GM19351 (cell line): ENCODE measurements at regions not wholly inside any gene's neighbourhood (a gene's known extent, or its start where the extent isn't known, plus 50 kb on each side); places are given as distances from the start of the nearest gene placed in this dataset.

Source experiments
- ATAC-seq: cut with Tn5 transposase; IDR thresholded peaks from one replicate; pipeline ENCODE4 v1.9.1; 2021; ENCODE audit warnings: mild to moderate bottlenecking, moderate library complexity; ENCODE audit not compliant: unreplicated experiment

DNA sequence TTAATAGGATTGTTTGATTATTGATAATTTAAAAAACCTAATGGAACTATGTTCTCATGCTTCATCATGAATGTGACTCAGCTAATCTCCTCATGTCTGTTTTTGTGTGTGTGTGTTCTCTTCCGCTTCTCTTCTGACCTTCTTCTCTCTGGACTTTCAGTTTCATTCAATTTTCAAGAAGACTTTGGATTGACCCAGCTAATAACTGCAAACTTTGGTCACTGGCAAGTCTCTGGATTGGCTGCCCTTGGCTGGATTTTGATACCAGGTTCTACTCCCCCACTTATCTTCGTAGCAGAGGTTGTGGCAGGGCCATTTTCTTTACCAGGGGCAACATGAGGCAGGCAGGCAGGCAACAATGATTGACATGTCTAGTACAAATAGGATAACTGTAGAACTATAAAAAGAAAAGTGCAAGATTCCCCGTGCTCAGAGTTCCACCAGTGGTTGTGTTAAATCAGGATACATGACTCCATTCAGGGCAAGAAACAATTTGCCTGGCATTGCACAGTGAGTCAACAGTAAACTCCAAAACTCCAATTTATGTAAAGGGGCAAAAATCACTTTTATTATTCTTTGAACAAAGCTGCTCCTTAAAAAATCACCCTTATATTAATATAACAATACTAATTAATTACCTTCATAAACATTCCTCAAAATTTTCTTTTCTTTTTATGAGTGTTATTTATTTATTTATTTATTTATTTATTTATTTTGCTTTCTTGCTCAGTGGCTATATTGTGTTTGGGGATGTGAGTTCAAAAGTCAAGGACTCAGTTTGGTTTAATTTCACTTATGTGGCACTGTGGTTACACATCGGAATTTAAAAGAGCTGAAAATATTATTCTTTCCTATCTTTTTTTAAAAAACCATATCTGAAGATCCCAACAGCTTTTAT is 167.6 kb downstream of the RND3 start:
- no peak for ATAC-seq

DNA sequence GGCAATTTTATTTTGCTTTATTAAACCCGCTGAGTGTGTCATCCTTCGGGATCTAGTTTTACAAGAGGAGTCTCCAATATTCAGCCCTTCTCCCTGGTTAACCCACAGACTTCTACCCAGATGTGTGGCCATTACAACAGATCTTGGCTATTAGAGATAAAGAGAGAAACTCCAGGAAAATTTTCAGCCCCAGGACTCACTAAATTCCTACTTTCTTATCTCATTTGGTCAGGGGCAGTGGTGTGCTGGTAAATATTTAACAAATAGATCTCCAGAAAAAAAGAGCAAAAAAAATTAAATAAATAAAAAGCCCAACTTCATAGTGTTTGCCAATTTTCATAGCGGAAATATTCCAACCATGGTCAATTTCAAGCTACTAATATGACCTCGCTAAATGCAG is 168.4 kb downstream of the RND3 start:
- ATAC-seq, result no peak

DNA sequence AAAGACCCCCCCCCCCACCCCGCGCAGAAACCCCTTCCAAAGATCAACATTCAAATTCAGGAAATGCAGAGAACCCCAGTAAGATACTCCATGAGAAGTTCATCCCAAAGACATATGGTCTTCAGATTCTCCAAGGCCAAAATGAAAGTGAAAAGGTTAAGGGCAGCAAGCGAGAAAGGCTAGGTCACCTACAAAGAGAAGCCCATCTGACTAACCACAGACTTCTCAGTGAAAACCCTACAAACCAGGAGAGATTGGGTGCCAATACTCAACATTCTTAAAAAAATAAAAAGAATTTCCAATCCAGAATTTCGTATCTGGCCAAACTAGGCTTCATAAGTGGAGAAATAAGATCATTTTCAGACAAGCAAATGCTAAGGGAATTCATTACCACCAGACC is 175.2 kb downstream of the RND3 start:
- ATAC-seq, result no peak

DNA sequence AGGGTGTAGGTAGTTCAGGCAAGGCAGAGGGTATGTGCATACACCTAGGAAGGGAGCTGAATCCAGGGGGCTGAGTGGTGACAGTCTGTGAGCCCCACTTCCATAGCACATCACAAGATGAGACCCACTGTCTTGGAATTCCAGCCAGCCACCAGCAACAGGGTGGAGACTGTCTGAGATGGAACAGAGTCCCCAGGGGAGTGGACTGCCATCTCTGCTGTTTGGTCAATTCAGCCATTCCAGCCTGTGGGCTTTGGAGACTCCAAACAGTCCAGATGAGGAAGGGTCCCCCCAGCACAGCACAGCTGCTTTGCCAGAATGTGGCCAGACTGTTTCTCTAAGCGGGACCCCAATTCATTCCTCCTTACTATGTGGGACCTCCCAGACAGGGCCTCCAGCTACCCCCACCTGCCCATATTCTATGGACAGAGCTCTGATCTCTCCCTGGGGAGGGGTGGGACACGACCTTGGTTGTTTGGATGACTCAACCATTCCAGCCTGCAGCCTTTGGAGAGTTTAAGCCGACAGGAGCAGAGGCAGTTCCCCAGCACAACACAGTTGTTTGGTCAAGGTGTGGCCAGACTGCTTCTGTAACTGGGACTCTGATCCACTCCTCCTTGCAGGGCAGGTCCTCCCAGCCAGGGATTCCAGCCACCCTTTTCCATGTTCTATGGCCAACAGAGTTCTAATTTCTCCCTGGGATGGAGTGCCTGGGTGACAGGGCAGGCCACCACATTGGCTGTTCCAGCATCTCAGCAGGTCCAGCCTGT is 178.0 kb downstream of the RND3 start:
- no peak for ATAC-seq

DNA sequence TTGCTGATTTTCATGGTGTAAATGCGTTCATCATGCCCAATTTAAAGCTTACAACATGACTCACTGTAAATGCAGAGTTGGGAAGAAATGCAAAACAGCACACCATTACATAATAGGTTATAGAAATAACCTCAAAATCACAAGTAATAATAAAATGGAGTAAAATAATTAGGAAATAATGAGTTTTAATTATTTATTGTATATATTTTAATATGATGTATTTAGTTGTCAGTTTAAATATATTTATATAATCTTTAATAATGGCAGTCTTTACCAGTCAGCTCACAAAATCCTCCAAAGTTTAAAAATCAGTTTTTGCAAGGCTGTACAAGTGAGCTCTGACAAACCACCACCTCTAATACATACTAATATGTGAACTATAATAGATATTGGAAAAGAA is 180.2 kb downstream of the RND3 start:
- ATAC-seq, result no peak

DNA sequence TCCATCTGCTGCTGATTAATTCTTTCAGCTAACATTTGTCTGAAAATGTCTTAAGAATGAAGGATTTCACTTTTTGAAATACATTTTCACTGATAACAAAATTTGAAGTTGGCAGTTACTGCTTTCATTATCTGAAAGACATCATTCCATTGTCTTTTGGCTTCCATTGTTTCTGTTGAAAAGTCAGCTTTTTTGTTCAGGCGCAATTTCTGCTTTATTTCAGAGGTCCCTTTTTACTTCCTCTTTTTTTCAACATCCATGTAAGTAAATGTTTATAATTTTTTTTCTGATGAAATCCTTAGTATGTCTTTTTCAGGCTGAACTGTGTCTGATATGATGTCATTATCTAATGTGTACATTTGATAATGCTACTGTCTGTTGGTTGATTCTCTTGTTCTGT is 184.2 kb downstream of the RND3 start:
- no peak for ATAC-seq

DNA sequence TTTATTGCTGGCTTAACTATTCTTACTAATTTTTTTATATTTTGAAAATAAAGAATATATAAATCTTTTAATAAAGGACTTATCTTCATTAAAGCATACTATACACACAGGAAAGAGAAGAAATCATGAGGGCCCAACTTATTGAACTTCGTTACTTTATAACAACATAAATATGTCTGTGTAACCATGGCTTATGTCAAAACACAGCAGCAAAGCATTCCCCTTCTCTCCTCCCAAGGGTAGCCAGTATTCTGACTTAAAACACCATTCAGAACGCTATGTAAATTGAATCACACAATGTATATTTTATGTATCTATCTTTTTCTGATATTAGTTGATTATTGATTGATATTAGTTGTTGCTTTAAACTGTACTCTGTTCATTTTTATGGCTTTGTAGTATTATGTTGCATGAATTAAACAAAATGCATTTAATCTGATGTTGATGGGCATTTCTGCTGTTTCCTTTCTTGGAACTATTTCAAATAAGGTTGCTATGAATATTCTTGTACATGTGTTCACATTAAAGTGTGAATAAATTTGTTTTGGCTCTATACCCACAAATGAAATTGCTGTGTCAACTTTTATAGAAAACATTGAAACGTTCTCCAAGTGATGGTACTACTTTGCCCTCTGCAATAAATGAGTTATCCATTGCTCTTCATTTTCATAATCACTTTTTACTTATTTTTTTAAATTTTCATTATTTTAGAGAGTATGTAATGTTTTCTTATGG is 188.7 kb downstream of the RND3 start:
- ATAC-seq, result no peak

DNA sequence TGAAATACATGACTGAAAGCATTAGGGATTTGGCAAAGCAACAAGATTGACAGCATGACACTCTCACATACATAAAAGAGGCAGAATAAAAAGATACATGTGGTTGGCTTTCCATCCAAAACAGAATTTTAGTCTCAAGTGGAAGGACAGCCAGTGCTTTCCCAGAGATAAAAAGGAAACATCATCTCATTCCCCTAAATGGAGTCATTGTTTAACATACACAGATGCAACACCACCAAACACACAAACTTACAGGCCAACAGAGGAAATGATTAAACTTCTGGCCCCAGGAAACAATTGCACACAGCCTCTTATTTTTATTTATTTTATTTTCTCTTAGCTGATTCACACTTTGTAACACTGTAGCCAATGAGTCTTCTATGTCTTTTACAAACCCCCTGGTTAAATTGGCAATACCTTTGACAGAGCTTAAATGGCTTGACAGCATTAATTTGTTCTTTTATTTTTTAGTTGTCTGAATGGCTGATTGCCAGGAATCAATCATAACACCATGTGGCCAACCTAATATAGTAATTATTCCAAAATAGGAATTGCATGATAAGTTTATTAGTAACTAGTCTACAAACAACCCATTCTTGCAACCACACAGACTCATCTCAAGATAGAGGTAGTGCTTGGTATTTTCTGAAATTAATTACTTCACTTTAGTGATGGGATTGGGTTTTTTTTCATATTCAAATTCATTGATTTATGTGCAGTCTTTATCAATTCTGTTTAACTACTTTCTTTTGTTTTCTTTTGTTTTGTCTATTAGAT is 190.5 kb downstream of the RND3 start:
- ATAC-seq, result no peak

DNA sequence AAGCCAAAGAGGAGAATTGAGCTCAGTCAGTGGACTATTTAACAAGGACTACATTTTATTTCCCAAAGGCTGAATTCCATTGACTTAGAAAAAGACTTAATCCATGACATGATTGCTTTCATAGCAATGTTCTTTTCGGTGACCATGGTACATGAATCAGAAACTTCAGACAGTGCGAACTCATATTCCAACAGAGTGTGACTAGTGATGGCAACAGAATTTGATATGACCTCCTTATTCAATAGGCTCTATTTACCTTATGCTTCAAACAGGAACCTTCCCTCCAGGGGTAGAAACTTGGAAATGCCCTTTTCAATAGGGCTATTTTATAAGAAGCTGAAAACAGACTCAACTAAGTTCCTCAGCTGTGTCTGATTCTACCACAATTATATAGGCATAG is 191.9 kb downstream of the RND3 start:
- no peak for ATAC-seq

DNA sequence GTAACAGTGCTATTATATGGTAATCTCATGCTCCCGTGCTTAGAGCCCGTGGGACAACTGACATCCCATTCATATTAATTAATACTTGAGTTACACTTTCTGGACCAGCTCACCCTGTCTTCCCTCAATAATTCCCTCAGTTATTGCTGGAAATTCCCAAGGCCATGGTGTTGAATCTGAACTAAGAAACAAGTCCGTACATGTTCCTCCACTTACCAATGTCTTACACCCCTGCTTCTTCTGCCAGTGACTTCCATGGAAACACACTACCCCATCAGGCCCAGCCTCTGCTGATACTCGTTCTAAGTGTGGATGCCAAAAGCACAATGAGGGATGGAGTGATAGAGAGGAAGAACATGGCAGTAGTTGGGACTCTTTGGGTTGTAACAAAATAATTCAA is 193.7 kb downstream of the RND3 start:
- ATAC-seq, result no peak

DNA sequence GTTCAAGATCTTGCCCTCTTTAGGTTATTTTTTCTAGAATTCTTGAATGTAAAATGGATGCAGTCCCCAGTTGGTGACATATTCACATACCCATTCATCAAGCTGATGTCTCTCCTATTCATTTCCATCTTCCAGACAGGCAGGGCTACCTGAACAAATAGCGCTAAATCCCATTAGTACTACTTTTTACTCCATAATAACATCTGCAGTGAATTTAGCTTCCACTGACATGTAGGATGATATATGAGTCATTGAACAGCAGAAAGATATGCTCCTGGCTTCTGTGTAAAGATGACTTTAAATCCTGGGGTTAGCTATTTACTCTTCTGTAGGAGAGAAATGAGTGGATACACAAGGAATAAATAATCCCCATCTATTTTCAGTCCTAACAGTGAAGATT is 194.7 kb downstream of the RND3 start:
- ATAC-seq, result no peak

DNA sequence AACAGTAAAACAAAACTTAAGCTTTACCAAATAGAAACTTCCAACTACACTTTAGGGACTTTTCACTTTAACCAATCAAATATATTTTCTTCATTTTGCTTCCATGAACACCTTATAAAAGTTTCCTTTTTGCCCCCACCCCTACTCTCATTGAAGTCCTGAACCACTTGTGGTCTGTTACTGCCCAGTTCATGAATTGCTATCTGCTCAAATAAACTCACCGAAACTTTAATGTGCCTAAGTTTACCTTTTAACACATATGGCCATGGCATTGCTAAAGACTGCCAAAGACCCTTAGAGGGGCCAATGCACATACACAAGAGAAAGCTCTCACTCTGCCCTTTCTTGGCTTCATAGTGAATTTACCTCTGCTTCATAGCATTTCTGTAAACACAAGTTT is 195.3 kb downstream of the RND3 start:
- no peak for ATAC-seq

DNA sequence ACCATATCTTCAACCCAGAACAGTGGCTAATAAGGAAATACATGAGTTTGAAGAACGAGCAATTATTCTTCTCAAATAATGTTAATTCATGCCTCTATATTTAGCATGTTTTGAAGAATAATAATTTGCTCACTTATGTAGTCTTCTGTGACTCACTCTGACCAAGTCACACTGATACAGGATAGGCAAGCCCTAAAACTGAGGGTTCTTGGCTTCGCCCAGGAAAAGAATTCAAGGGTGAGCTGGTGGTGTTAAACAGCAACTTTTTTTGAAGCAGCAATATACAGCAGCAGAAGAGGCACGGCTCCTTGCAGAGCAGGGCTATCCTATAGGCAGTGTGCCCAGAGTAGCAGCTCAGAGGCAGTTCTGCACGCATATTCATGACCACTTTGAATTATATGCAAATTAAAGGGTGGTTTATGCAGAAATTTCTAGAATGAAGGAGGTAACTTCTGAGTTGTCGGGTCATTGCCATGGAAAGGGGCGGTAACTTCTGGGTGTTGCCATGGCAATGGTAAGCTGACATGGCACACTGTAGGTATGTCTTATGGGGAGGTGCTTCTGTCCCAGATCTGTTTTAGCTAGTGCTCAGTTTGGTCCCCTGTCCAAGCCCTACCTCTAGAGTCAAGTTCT is 200.6 kb downstream of the RND3 start:
- no peak for ATAC-seq

DNA sequence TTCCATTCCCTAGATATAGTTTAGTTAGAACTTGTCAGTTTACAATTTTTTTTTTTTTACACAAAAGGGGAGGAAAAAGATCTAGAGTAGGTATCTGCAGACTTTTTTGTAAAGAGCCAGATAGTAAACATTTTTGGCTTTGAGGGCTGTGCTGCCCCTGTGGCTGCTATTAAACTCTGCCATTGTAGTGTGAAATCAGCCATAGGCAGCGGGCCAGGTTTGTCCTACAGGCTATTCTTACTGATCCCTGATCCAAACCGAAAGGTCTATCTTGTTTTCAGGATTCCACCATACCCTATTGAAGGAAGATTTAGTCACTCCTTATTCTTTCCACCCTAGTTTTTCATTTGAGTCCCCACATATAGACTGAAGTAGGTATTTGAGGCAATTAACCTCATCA is 203.4 kb downstream of the RND3 start:
- no peak for ATAC-seq

DNA sequence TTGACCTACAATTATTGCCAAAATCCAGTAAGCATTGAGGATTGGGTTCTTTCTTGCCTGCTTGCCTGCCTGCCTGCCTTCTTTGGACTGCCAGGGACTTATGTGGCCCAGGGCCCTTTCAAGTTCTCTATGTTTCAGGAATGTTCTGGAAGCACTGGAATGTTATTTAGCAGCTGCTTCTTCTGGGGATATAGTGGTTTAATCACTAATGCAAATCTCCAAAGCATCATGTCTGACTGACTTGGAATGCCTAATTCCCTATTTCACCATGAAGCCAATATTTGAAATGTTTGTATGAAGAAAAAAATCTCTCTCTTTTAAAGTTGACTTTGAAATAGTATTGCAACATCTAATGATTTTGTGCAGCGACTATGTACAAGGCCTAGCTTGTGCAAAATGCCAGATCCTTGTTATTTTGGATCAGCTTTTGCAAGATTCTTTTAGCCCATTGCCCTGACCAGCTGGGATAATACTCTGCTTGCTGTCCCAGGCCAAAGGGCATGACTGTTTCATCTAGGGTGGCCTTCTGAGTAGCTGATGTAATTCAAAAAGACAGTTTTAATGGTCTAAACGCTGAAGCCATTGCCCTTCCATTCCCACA is 204.6 kb downstream of the RND3 start:
- no peak for ATAC-seq

DNA sequence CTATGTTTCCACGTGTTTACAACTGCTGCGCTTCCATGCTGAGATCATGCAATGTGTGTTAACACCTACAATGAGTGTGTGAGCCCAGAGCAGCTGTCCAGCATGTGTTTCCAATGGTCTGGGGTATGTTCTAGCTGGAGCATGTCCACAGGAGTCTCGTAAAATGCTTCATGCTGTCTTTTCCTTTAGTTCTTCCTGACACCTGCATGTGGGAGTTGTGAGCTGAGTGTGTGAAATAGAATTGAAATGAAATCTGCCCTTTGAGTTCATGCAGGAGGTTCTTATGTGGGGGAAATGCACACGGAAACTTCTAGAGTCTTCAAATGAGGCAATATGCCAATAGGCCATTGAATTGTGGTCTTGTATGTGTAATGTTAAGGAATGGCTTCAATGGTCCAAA is 205.1 kb downstream of the RND3 start:
- no peak for ATAC-seq

DNA sequence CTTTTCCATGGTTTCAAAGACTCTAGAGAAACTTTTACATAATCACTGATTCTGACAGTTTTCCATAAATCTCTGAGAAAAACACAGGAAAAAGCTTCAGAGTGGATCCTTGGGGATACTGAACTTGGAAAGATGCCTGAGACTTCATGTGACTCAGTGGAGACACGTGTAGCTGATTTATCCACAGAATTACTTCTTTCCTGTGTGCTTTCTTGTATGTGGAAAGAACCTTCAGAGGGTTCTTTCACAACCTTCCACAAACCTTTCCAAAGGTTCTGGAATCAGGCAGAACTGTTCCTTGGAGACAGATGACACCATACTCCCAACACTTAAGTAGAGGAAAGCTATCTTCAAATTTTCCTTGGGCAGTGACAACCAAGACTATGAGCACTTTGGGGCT is 207.2 kb downstream of the RND3 start:
- no peak for ATAC-seq

DNA sequence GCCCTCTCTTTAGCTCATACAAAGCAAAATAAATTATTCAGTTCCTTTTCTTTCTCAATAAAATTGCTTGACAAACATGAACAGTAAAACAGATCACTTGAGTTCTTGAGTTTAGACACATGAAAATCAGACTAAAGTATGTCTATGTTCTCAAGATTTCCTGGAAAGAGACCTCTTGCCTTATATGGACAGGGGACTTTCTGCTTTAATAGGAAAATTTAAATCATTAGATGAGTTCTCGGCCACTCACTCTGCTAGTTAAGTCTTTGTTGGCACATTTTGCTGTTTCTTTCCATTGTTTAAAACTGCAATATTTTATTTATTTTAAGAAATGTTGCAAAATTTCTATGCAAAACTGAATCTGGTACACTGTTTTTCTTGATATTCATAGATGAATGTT is 207.8 kb downstream of the RND3 start:
- ATAC-seq, result no peak

DNA sequence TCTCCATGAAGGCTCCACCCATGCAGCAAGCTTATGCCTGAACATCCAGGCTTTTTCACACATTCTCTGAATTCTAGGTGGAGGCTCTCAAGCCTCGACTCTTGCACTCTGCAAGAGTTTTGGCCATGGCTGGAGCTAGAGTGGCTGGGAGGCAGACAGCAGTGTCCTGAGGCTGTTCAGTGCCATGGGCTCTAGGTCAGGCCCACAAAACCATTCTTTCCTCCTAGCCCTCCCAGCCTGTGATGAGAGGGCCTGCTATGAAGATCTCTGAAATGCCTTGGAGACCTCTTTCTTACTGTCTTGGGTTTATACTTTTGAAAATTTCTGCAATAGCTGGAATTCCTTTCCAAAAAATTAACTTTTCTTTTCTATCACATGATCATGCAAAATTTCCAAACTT is 210.7 kb downstream of the RND3 start:
- no peak for ATAC-seq

DNA sequence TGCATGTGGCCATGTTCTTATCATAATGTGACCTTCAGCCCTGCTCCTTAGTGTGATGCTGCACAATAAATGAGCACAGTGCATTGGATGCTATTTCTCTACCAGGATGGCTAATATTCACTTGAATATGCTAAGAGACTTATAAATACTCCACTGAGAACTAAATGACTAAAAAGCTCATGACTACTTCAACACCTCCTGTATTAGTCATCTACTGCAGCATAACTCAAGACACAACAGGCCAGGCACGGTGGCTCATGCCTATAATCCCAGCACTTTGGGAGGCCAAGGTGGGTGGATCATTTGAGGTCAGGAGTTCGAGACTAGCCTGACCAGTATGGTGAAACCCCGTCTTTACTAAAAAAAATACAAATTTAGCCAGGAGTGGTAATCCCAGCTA is 213.4 kb downstream of the RND3 start:
- no peak for ATAC-seq
